Body of pancreas (tissue), 4 donors: ENCODE measurements at regions not wholly inside any gene's neighbourhood (a gene's known extent, or its start where the extent isn't known, plus 50 kb on each side); places are given as distances from the start of the nearest gene placed in this dataset.

ENCODE experiments used
- POLR2A ChIP-seq, 3 donors: fragments of 450-650 bp; IDR thresholded peaks; one replicate each; pipeline ENCODE4 v1.6.1; 2016; ENCODE audit warnings: antibody characterized with exemption in 3 of 3, mild to moderate bottlenecking in 2 of 3
- TF ChIP-seq, protein P1 (sequence below), 7 experiments: fragments of 450-650 bp in 4 of 7; fragments of 200-600 bp in 3 of 7; sonication (generic) in 3 of 7; IDR thresholded peaks; one replicate each; pipeline ENCODE4 v1.5.1; 2016 to 2019; ENCODE audit warnings: antibody characterized with exemption in 7 of 7

DNA sequence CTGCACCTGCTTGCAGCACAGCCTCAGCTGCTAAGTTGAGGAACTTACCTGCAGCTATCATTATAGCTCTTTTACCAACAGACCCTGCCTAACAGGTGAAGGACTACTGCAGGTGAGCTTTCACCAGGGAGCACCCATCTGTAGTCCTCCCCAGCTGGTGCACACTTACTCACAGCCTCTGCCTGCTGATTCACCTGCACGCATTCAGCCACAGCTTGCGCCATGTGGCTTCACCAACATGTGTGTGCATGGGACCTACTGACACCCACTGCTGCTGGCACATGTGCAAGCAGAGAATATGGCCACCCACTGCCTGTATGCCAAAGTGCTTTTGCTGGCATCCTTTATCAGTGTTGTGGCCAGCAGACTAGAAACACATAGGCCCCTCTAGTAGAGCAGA, 146.7 kb upstream of the KLHL4 start:
- TF ChIP-seq, protein P1, sequence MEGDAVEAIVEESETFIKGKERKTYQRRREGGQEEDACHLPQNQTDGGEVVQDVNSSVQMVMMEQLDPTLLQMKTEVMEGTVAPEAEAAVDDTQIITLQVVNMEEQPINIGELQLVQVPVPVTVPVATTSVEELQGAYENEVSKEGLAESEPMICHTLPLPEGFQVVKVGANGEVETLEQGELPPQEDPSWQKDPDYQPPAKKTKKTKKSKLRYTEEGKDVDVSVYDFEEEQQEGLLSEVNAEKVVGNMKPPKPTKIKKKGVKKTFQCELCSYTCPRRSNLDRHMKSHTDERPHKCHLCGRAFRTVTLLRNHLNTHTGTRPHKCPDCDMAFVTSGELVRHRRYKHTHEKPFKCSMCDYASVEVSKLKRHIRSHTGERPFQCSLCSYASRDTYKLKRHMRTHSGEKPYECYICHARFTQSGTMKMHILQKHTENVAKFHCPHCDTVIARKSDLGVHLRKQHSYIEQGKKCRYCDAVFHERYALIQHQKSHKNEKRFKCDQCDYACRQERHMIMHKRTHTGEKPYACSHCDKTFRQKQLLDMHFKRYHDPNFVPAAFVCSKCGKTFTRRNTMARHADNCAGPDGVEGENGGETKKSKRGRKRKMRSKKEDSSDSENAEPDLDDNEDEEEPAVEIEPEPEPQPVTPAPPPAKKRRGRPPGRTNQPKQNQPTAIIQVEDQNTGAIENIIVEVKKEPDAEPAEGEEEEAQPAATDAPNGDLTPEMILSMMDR (IDR thresholded peaks at IDR 0.05), result no peak
- TF ChIP-seq POLR2A (IDR thresholded peaks at IDR 0.05), result no peak
